ENCODE measurements at regions not wholly inside any gene's neighbourhood (a gene's known extent, or its start where the extent isn't known, plus 50 kb on each side); places are given as distances from the start of the nearest gene placed in this dataset.

- no peak for DNase-seq
These were observed 156.9 kb downstream of the USP12 start for GRCh38 chr13:27014406-27015359.

DNA sequence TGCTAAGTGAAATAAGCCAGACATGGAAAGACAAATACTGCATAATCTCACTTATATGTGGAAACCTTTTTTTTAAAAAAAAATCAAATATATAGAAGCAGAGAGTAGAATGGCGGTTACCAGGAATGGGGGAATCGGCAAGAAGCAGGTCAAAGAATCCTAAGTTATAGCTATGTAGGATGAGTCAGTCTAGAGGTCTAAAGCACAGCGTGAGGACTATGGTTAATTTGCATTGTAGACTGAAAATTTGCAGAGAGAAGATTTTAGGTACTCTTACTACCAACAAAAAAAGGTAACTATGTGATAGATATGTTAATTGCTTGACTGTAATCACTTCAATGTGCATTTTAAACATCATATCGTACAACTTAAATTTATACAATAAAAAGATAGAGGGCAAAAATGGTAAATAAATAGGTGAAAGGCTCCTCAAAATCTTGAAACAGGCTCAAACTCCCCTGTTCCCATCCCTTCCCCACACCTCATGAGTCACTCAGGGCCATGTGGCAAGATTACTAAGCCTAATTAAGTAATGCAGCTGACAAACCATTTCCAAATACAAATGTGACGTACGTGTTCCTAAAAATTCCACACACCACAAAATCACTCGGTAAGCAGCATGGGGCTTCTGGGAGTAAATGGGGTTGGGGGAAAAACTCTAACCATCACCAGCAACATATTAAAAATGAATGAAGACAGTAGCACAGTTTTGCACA, 159.0 kb downstream of the USP12 start:
- DNase-seq = no peak

DNA sequence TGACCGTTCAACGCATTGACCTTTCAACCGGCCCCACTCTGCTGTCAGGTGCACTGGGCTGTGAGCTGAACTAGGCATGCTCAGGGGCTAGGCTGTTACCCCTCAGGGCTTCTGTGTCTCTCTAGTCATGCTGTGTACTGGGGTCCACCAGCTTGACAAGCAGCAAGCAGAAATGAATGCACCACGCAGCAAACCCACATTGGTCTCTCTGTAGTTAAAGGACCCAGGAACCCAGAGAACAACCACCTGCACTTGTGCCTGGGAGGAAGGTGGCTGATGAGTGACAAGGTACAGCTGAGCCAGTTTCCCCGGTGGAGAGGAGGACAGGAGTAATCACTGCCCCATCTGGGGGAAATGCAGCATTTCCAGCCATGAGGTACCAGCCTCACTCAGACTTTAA, 159.9 kb downstream of the USP12 start:
- no peak for DNase-seq

DNA sequence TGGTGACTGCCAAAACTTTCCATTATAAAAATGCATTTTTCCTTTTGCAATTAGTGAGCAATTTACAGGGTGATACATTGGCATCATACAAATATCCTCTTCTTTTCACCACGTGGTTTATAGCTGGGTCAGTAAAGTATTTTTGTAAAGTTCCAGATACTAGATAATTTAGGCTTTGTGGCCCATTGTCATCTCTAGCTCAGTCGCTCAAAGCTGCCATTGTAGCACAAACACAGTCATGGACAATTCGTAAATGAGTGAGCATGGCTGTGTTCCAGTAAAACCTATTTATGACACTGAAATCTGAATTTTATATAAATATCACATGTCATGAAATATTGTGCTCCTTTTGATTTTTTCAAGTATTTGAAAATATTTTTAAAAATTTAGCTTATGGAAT, 162.9 kb downstream of the USP12 start:
- no peak for DNase-seq

DNA sequence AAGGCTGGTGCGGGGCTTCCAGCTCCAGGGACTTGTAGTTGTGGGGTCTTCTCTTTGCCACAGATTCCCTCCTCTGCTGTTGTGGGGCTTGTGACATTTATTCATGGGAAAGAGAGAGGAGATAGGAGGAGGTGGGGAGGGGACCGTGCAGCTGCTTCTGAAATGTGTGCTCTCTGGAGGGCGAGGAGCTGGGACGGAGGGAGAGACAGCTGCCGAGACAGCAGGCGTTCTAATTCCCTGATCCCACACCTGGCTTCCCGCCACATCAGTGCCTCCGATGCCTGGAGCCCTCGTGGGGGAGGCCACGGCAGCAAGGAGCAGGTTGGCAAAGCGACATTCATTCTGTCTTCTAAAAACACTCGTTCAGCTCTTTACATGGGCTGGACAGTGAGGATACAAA, 164.4 kb downstream of the USP12 start:
- no peak for DNase-seq

DNA sequence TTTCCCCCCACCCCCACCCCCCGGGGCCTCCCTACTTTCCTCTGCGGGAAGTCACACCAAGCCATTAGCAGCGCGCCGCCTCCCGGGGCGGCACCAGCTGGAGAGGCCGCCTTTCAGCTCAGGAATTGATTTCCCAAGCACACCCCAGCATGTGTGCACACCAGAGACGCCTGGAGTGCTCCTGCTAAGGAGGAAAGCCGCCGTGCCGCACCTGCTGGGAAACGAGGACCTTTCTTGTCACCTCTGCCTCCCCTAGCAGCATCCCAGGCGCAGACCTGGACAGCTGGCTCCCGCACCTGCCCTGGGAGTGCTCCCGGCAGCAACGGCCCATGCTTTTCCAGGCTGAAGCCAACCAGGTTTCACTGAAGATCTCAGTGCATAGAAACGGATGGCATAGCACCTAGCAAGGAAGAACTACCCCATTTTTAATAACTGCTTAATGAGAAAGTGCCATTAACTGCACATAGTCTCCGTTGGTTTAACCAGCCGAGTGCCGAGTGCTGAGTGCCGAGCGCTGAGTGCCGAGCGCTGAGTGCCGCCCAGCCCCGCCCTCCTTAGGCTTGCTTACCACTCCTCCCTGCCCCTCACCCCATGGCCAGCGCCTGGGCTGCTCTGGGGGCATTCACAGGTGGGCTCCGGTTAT, 165.0 kb downstream of the USP12 start:
- DNase-seq = no peak

GRCh38 chr13:27005976-27006518, 165.6 kb downstream of the USP12 start:
- DNase-seq = no peak

GRCh38 chr13:27005556-27005955, 166.1 kb downstream of the USP12 start:
- DNase-seq = no peak

DNA sequence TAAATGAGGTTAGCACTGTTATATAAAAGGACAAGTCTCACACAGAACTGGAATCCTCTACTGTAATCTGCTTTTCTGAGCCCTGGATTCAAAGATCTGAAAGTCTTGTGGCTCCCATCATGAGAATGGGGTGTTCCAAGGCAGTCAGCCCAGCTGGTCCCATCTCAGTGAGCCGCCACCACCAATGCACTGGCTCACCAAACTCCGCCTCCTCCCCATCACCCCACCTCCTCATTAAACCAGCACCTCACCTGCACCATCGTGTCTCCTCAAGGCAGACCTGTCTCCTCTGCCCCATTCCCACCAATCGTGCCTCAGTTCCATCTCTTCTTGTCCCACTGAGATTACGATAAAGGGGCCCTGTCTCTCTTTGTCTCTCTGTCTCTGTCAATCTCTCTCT, 166.7 kb downstream of the USP12 start:
- no peak for DNase-seq

GRCh38 chr13:27004326-27004725, 167.3 kb downstream of the USP12 start:
- no peak for DNase-seq

DNA sequence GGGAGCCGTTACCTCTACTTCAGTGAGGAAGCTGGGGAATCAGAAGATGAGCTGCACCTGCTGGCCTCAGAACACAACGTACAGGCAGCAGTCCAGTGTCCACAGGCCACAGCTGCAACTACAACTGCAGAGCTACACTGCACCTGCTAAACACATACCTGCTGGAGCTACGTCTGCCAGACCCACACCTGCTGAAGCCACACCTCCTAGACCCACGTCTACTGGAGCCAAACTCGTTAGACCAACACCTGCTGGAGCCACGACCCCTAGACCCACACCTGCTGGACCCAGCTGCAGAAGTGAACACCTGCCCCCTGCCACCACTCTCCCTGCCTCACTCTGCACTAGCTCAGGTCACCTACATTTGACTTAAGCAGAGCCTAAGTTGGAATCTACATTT, 169.9 kb downstream of the USP12 start:
- DNase-seq = no peak

GRCh38 chr13:27000686-27001085, 170.9 kb downstream of the USP12 start:
- no peak for DNase-seq

DNA sequence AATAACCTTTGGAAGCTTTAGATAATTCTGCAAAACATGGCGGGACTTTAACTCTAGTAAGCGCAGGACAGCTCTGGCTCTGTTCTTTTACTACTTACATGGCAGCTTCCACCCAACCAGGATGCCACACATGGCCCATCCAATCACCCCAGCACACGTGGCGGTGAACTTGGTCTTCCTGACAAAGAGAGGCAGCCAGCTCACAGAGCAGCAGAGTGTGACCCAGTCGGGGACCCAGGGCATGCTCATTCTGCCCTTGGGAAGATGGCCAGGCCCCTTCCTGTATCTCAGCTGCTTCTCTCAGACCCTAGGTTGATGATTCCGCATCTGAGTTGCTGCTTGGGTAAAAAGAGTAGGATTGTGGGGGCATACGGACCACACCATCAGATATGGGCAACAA, 172.1 kb downstream of the USP12 start:
- DNase-seq = no peak

DNA sequence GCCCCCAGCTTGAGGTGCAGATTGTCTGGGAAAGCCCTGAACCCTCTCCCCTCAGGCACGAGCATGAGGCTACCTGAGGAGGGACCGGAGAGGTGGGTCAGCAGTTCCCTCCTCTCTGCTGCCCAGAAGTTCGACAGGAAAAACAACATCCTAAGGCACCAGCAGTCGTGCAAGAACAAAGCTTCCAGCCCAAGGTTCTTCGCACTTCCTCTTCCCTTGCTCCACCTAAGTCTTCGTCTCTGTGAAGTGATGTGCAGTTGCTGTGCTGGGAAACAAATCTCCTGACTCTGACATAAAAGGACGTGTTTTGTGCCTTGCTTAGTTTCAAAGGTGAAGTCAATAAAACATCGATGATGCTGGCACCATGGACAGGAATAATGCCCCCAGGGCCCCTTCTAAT, 173.3 kb downstream of the USP12 start:
- no peak for DNase-seq

DNA sequence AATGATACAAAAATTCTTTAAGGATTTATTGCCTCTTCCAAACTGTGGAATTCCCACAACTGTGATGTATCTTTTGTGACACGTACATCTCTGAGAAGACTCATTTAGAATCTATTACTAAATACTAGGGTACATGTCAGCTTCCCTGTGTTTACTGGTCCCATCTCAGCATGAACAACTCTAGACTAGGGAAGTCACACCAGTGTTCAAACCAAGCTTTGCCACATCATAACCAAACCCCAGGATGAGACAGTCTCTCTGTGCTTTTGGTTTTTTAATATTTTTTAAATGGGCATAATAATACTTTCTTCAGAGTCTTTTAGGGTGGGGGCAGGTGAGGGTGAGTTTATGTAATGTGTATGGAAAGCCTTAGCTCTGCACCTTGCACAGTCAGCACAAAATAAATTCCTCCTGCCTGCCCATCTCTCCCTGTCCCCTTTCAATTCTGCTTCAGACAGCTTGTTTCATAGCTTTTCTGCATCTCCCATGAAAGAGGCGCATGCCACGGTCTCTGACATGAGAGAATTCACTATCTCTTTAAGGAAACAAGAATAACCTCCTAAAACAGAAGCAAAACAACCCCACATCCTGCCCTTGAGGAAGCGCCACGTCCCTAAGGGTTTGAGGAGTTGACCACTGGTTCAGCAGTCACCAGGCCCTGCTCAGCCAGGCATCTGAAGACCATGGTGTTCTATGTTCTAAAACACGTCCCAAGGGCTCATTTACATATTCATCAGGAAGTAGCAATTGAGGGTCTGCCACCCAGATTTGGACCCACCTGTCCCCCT, 174.5 kb downstream of the USP12 start:
- DNase-seq = no peak

DNA sequence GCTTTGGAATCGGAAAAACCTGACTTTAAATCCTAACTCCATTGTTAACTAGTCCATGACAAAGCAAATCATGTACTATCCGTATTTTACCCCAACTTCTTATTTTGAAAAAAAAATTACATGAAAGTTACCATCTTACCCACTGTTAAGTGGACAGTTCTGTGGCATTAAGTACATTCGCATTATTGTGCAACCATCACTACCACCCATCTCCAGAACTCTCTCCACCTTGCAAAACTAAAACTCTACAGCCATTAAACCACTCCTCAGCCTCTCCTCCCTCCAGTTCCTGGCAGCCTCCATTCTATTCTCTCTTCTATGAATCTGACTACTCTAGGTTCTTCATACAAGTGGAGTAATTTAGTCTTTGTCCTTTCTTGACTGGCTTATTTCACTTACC, 176.5 kb downstream of the USP12 start:
- no peak for DNase-seq

GRCh38 chr13:26993780-26994179, 177.8 kb downstream of the USP12 start:
- DNase-seq = no peak

DNA sequence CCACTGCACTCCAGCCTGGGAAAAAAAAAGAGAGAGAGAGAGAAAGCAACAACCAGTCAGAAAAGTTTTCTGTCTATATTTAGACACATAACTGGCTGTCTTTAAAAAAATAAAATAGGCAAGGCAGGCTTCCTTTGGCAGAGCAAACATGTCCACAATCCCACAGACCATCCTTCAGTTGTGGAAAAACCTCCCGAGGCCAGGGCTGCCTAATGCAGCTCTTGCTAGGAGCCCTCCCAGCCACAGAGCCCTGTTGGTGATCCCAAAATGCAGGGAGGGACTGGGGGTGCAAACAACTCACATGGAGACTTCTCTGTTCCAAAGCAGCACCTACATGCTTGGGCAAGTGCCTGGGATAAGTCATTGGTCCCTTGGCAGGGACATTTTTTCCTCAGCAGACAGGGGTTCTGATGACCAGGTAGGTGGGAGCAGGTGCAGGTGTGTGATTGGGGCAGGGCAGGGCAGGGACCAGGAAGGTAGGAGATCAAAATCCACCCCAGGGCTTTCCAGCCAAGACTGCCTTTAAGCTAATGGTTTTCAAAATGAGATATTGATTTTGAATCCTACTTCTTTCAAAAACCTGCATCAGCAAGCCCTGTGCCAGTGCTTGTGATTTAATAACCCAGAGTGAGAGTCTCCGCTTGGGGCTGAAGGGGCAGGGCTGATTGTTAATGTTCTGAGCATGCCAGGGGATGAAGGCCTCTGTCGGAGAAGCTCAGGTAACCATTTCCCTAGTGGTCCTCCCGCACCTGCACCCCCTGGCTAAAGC, 178.5 kb downstream of the USP12 start:
- DNase-seq = no peak

GRCh38 chr13:26991508-26992181, 180.0 kb downstream of the USP12 start:
- DNase-seq = no peak

GRCh38 chr13:26989957-26990713, 181.5 kb downstream of the USP12 start:
- DNase-seq = no peak

All from activated CD8-positive, alpha-beta memory T cell treated with anti-CD3 and anti-CD28 coated beads, Interleukin-2, amount 50 U/mL, for 4 hours (primary cell).